NT2/D1 (cell line): ENCODE measurements at regions not wholly inside any gene's neighbourhood (a gene's known extent, or its start where the extent isn't known, plus 50 kb on each side); places are given as distances from the start of the nearest gene placed in this dataset.

ENCODE experiments used
- SUZ12 ChIP-seq: IDR thresholded peaks from 2 replicates; pipeline ENCODE4 v1.6.1; 2011; ENCODE audit not compliant: insufficient read length, insufficient read depth; ENCODE audit errors: extremely low read depth
- YY1 ChIP-seq: IDR thresholded peaks from 2 replicates; pipeline ENCODE4 v1.6.1; 2011; ENCODE audit not compliant: insufficient read length, insufficient read depth

GRCh38 chr16:63841271-63841670 is 1280.6 kb downstream of the CDH11 start:
- TF ChIP-seq YY1 (no peak), SUZ12 (no peak)
